ENCODE measurements at regions not wholly inside any gene's neighbourhood (a gene's known extent, or its start where the extent isn't known, plus 50 kb on each side); places are given as distances from the start of the nearest gene placed in this dataset.
"Not testable (repeated sequence)": the region's sequence is repeated elsewhere in the genome, so short reads cannot be mapped to it uniquely, and the experiment has no call there.

- not testable (repeated sequence) for TF ChIP-seq CTCF (IDR thresholded peaks at IDR 0.05; ENCODE audit: low read length); EZH2 (IDR thresholded peaks at IDR 0.05; ENCODE audit: borderline replicate concordance, low read length)
These were observed 779.1 kb downstream of the TTLL7 start for GRCh38 chr1:83219788-83220187.
